Adrenal gland (tissue), 9 donors: ENCODE measurements at regions not wholly inside any gene's neighbourhood (a gene's known extent, or its start where the extent isn't known, plus 50 kb on each side); places are given as distances from the start of the nearest gene placed in this dataset.
A peak's percentile ranks its signal among the peaks of the same experiment; 100 is the strongest.

ENCODE experiments used
- DNase-seq, 7 donors: peaks; one replicate each; pipeline ENCODE4 v3.0.0-alpha.2; 2019 to 2020
- H3K27ac ChIP-seq, 5 donors: fragments of 200-600 bp; sonication (generic) in 4 of 5; 1 replicate in 3 of 5; 2 replicates in 2 of 5; pipeline versions ENCODE4 v1.5.1 to v1.8.0; 2016 to 2020; ENCODE audit warnings: mild to moderate bottlenecking in 1 of 5
- H3K27me3 ChIP-seq: fragments of 200-600 bp; 2 replicates; pipeline ENCODE4 v1.8.0; 2021
- H3K36me3 ChIP-seq, 2 donors: fragments of 200-600 bp; replicated peaks in 1 of 2; 1 replicate in 1 of 2; 2 replicates in 1 of 2; pipeline versions ENCODE4 v1.5.1 to v1.8.0; 2018 to 2022
- H3K4me1 ChIP-seq, 2 donors: fragments of 200-600 bp; replicated peaks in 1 of 2; 1 replicate in 1 of 2; 2 replicates in 1 of 2; pipeline versions ENCODE4 v1.5.1 to v1.8.0; 2018 to 2021
- H3K4me3 ChIP-seq, 4 donors: fragments of 200-600 bp; sonication (generic) in 3 of 4; one replicate each; pipeline ENCODE4 v1.5.1; 2016 to 2018
- H3K9me3 ChIP-seq, 3 donors: fragments of 200-600 bp; sonication (generic) in 1 of 3; replicated peaks in 1 of 3; 1 replicate in 2 of 3; 2 replicates in 1 of 3; pipeline versions ENCODE4 v1.5.1 to v1.8.0; 2016 to 2021
- POLR2A ChIP-seq, 2 donors: fragments of 450-650 bp; IDR thresholded peaks; one replicate each; pipeline ENCODE4 v1.6.1; 2017; ENCODE audit warnings: antibody characterized with exemption in 2 of 2, mild to moderate bottlenecking in 2 of 2, moderate library complexity in 1 of 2
- WGBS, 4 donors: extraction: QIAGEN DNeasy Blood & Tissue Kit in 2 of 4; methylation state at CpG; one replicate each; pipeline versions ENCODE4 v1.1.5 to v1.1.7; 2013 to 2017; 5-methylcytosine and 5-hydroxymethylcytosine counted together
- intact Hi-C, 2 donors: fragments of 100-400 bp; cut with DNase I; formaldehyde crosslinking; loops; one replicate each; pipeline versions ENCODE4 v1.14.1 to v1.15.0; 2022 to 2023
- TF ChIP-seq, protein P1 (sequence below), 6 experiments: fragments of 450-650 bp in 4 of 6; fragments of 200-600 bp in 2 of 6; sonication (generic) in 1 of 6; IDR thresholded peaks; 1 replicate in 5 of 6; 2 replicates in 1 of 6; pipeline versions ENCODE4 v1.5.1 to v1.8.0; 2016 to 2021; ENCODE audit warnings: antibody characterized with exemption in 6 of 6, mild to moderate bottlenecking in 2 of 6, moderate library complexity in 1 of 6
- donor health status: healthy with polysubstance abuse.
- donor health status: Bipolar disorder and iron deficiency.
- donor health status: DM: yes; HTN: yes; CAD: no.
- donor health status: DM: no; HTN: no; CAD: no.
- donor health status: DM: no; HTN: no; CAD: no.

DNA sequence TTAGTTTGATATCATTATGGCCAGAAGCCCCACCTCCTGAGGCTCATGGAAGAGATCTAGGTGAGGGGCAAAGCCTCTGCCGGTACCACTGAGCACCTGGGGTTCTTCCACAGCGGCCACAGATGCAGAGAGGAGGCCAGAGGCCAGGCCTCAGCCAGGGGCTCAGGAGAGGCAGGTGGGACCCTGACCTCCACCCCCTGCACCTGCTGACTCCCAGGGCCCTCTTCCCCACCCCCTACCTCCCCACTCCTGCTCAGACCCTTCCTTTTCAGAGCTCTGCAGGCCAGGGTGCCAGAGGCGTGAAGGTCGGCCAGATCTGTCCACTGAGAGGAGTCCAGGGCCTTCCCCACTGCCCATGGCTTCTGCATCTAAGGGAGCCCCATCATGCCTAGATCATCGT is 178.7 kb upstream of the PPP2R2D start:
- Histone ChIP-seq H3K36me3 (no peaks in the 10 kb centered on the region), H3K9me3 (no peaks in the 10 kb centered on the region), H3K27ac (no peak overlapping the region), H3K4me1 (no peaks in the 10 kb centered on the region), H3K4me3 (no peak overlapping the region), H3K27me3 (no peaks in the 10 kb centered on the region)
- peak in 2 of 7 donors; percentile 2 to 18 for DNase-seq
- intact Hi-C loops = no loop called here
- TF ChIP-seq, protein P1, sequence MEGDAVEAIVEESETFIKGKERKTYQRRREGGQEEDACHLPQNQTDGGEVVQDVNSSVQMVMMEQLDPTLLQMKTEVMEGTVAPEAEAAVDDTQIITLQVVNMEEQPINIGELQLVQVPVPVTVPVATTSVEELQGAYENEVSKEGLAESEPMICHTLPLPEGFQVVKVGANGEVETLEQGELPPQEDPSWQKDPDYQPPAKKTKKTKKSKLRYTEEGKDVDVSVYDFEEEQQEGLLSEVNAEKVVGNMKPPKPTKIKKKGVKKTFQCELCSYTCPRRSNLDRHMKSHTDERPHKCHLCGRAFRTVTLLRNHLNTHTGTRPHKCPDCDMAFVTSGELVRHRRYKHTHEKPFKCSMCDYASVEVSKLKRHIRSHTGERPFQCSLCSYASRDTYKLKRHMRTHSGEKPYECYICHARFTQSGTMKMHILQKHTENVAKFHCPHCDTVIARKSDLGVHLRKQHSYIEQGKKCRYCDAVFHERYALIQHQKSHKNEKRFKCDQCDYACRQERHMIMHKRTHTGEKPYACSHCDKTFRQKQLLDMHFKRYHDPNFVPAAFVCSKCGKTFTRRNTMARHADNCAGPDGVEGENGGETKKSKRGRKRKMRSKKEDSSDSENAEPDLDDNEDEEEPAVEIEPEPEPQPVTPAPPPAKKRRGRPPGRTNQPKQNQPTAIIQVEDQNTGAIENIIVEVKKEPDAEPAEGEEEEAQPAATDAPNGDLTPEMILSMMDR (IDR thresholded peaks at IDR 0.05) = no peak
- TF ChIP-seq POLR2A (IDR thresholded peaks at IDR 0.05) = no peak
- 81 to 88% (median 86%) methylated on average over 4 to 5 of the region's 5 CpGs for WGBS, 4 donors

DNA sequence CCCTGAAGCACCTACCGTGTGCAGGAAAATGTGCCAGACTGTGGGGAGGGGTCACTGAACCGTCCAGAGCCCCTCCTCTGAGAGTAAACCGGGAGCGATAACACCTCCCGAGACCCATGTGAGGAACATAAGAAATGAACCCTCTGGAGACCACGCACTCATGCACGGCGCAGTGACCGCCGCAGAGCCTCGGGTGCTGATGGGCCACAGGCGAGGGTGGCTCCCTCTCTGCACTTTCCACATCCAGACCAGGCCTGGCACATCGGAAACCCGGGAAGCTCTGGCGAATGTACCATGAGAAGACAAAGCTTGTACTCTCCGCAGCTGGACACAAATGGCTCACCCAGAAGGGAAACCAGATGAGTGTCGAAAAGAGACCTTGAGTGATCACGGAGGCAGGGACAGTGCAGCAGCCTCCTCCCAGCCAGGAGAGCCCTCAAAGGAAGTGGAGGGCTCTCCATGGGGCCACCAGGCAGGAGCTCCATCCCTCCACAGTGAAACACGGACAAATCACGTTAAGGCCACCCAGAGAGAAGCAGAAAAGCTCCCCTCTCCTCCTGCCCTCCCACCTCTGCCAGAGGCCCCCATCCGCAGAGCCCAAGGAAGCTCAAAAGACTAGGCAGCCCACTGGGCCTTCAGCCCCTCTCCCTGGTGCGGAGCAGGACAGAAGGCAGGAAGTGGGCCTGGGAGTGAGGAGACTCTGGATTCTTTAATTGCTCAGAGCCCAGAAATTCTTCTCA is 178.1 kb upstream of the PPP2R2D start:
- TF ChIP-seq POLR2A (IDR thresholded peaks at IDR 0.05) = no peak
- TF ChIP-seq, protein P1 (IDR thresholded peaks at IDR 0.05) = no peak
- WGBS, 4 donors = 87 to 90% (median 89%) methylated on average over 18 to 22 of the region's 22 CpGs
- Histone ChIP-seq H3K4me1 (no peaks in the 10 kb centered on the region), H3K27me3 (no peaks in the 10 kb centered on the region), H3K36me3 (no peaks in the 10 kb centered on the region), H3K9me3 (no peaks in the 10 kb centered on the region), H3K27ac (no peak overlapping the region), H3K4me3 (no peak overlapping the region)
- DNase-seq = peak in 2 of 7 donors; percentile 7 to 23
- intact Hi-C loops = no loop called here

DNA sequence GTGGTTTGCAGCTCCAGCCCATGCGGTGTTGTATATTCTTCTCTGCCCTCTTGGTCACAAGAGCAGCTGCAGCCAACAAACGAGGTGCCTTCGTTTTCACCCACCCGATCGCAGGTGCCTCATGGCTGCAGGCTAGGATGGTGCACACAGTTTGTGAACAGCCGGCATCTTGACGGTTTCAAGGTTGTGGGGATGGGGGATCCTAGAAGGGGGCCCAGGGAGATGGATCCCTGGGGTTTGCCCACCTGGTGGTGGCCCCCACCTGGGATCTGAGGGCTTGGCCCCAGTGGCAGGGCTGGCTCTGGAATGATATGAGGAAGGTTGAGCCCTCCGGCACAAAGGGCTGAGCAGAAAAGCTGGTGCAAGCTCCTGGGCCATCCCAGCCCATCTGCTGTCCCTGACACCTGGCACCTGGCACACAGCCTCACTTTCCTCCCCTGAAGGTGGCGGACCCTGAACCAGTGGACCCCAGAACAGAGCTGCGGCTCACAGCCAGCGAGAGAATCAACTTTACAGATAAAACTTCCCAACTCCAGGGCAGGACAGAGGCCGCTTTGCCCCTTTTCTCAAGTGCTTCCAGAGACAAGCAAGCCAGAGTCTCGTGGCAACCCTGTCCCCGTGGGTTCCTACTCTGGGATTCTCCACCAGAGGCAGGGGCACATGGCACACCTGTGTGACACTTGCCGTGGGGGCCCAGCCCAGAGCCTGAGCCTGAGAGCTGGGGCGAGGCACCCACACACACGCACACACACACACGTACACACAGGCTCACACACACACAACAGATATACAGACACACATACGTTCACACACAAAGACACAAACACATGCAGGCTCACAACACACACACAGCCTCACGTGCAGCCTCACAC is 177.3 kb upstream of the PPP2R2D start:
- Histone ChIP-seq H3K27me3 (no peaks in the 10 kb centered on the region), H3K9me3 (no peaks in the 10 kb centered on the region), H3K4me1 (no peaks in the 10 kb centered on the region), H3K27ac (no peak overlapping the region), H3K4me3 (no peak overlapping the region), H3K36me3 (no peaks in the 10 kb centered on the region)
- intact Hi-C loops = no loop called here
- WGBS, 4 donors = 82 to 87% (median 85%) methylated on average over 17 to 20 of the region's 20 CpGs
- peak in 2 of 7 donors; percentile 7 to 33 for DNase-seq
- no peak for TF ChIP-seq POLR2A (IDR thresholded peaks at IDR 0.05)
- TF ChIP-seq, protein P1 (IDR thresholded peaks at IDR 0.05) = no peak

GRCh38 chr10:131724169-131724545 is 176.7 kb upstream of the PPP2R2D start:
- WGBS, 4 donors = 69 to 84% (median 81%) methylated on average over 8 to 10 of the region's 10 CpGs
- H3K4me3 ChIP-seq = no peak overlapping the region
- H3K27ac ChIP-seq = no peak overlapping the region
- TF ChIP-seq POLR2A (IDR thresholded peaks at IDR 0.05) = no peak
- TF ChIP-seq, protein P1 (IDR thresholded peaks at IDR 0.05) = no peak
- intact Hi-C loops = no loop called here
- no peaks in the 10 kb centered on the region for H3K9me3 ChIP-seq
- no peaks in the 10 kb centered on the region for H3K4me1 ChIP-seq
- peak in 2 of 7 donors; percentile 7 to 35 for DNase-seq
- H3K27me3 ChIP-seq = no peaks in the 10 kb centered on the region
- H3K36me3 ChIP-seq = no peaks in the 10 kb centered on the region
